A673 (cell line): ENCODE measurements at regions not wholly inside any gene's neighbourhood (a gene's known extent, or its start where the extent isn't known, plus 50 kb on each side); places are given as distances from the start of the nearest gene placed in this dataset.

Experiments
- CTCF ChIP-seq: fragments of 300-800, 200-600 bp; sonication (generic); conservative IDR thresholded peaks from 2 replicates; pipeline ENCODE4 v1.5.1; 2017; ENCODE audit warnings: low read depth, mild to moderate bottlenecking, antibody characterized with exemption, low read length, moderate library complexity, mixed read lengths
- EZH2 ChIP-seq: fragments of 200-600 bp; sonication (generic); IDR thresholded peaks from 2 replicates; pipeline ENCODE4 v1.6.1; 2017; ENCODE audit warnings: borderline replicate concordance, low read depth, mild to moderate bottlenecking, mixed read lengths, antibody characterized with exemption, low read length; ENCODE audit not compliant: poor library complexity, severe bottlenecking

DNA sequence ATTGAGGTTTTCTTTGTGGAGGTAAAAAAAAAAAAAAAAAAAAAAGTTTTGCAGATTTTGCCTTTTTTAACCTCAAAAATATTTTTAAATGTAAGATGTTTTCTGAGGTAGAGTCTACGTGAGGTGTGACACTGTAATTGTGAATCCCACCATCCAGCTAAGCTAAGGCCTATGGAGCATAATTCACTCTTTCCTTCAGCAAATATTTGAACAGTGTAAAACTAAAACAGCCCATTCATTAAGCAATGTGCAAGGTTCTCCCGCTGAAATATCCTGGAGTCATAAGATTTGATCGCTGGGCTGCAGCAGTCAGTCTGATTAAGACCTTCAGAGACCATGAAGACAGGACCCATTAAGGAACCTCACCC, 105.1 kb downstream of the HNRNPLL start:
- TF ChIP-seq CTCF = no peak
- TF ChIP-seq EZH2 = no peak
